ENCODE measurements at regions not wholly inside any gene's neighbourhood (a gene's known extent, or its start where the extent isn't known, plus 50 kb on each side); places are given as distances from the start of the nearest gene placed in this dataset.
"Not testable (repeated sequence)": the region's sequence is repeated elsewhere in the genome, so short reads cannot be mapped to it uniquely, and the experiment has no call there.

DNA sequence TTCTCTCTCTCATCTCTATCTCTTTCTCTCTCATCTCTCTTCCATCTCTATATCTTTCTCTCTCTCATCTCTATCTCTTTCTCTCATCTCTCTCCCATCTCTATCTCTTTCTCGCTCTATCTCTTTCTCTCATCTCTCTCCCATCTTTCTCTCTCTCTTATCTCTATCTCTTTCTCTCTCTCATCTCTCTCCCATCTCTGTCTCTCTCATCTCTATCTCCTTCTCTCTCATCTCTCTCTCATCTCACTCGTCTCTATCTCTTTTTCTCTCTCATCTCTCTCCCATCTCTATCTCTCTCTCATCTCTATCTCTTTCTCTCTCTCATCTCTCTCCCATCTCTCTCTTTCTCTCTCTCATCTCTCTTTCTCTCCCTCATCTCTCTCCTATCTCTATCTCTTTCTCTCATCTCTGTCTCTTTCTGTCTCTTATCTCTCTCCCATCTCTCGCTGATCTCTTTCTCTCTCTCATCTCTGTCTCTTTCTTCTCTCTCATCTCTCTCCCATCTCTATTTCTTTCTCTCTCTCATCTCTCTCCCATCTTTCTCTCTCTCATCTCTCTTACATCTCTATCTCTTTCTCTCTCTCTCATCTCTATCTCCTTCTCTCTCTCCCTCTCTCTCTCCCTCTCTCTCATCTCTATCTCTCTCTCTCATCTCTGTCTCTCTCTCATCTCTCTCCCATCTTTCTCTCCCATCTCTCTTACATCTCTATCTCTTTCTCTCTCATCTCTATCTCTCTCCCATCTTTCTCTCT is 388.7 kb downstream of the NPHP4 start:
- TF ChIP-seq, protein P1, sequence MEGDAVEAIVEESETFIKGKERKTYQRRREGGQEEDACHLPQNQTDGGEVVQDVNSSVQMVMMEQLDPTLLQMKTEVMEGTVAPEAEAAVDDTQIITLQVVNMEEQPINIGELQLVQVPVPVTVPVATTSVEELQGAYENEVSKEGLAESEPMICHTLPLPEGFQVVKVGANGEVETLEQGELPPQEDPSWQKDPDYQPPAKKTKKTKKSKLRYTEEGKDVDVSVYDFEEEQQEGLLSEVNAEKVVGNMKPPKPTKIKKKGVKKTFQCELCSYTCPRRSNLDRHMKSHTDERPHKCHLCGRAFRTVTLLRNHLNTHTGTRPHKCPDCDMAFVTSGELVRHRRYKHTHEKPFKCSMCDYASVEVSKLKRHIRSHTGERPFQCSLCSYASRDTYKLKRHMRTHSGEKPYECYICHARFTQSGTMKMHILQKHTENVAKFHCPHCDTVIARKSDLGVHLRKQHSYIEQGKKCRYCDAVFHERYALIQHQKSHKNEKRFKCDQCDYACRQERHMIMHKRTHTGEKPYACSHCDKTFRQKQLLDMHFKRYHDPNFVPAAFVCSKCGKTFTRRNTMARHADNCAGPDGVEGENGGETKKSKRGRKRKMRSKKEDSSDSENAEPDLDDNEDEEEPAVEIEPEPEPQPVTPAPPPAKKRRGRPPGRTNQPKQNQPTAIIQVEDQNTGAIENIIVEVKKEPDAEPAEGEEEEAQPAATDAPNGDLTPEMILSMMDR (IDR thresholded peaks at IDR 0.05) = no peak
- Histone ChIP-seq H3K27ac (no peak overlapping the region), H3K4me3 (no peak overlapping the region)
- no peak for DNase-seq (ENCODE audit: low spot score)

DNA sequence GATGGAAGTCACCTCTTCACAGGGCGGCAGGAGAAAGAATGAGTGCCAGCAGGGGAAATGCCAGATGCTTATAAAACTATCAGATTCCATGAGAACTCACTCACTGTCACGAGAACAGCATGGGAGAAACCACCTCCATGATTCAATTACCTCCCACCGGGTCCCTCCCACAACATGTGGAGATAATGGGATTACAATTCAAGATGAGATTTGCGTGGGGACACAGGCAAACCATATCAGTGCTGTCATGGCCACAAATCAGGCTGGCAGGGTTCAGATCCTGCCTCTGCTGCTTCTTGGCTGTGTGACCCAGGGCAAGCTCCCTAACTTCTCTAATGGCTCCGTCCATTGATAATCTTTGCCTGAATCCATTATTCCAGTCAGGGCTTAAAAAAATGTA is 389.5 kb downstream of the NPHP4 start:
- not testable (repeated sequence) for DNase-seq (ENCODE audit: low spot score); H3K4me3 ChIP-seq; H3K27ac ChIP-seq

DNA sequence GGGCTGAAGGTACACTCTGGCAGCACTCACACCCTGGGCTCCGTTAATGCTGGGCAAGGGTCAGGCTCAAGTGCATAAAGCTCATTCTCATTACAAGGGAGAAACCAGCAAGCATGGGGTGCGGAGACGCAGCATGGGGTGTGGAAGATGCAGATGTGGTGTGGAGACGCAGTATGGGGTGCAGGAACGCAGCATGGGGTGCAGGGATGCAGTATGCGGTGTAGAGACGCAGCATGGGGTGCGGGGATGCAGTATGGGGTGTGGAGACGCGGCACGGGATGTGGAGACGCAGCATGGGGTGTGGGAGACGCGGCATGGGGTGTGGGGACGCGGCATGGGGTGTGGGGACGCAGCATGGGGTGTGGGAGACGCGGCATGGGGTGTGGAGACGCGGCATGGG is 390.7 kb downstream of the NPHP4 start:
- Histone ChIP-seq H3K27ac (no peak overlapping the region), H3K4me3 (no peak overlapping the region)
- DNase-seq (ENCODE audit: low spot score) = no peak
- TF ChIP-seq, protein P1 (IDR thresholded peaks at IDR 0.05) = no peak

DNA sequence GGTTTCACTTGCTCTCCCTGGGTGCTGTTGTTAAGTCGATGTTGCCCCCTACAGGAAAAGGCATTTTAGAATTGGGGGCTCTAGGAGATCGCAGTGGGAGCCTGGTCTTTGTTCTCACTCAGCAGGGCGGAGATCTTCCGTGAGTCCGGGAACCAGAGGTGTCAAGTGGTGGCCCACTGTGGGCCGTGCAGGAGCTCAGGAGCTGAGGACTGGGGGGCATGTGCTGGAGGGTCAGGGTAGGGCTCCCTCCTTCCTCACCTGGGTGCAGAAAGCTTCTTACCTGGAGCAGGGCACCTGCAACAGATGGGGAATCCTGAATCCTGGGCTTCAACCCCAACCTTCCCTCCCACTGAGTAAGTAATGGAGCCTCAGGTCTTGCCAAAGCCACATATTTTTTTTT is 392.7 kb downstream of the NPHP4 start:
- no peak for DNase-seq (ENCODE audit: low spot score)
- Histone ChIP-seq H3K27ac (no peak overlapping the region), H3K4me3 (no peak overlapping the region)
- TF ChIP-seq, protein P1 (IDR thresholded peaks at IDR 0.05) = no peak

DNA sequence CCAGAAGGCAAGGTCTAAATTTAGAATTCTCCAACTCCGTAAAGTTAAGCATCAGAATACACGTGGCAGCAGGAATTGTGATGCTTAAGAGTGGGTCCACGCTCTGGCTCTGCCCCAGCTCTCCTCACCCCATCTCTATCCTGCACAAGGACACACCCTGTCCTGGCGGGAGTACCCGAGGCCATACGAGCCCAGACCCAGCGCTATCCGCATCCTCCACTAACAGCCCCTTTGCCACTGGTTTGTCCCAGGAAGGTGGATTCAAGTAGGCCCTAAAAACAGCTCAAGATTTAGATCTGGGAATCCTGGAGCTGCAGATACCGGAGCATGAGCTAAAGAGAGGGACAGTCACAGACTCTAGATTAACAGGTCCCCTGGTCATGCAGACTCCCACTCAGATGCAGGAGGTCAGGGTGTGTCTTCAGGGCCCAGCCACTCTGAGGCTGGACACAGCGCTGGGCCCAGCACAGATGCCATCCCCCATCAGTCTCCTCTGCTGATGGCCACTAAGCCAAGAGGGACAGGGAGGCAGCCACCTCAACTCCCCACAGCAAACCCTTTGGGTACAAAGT is 393.3 kb downstream of the NPHP4 start:
- TF ChIP-seq, protein P1 (IDR thresholded peaks at IDR 0.05) = no peak
- Histone ChIP-seq H3K4me3 (no peak overlapping the region), H3K27ac (no peak overlapping the region)
- DNase-seq (ENCODE audit: low spot score) = no peak

DNA sequence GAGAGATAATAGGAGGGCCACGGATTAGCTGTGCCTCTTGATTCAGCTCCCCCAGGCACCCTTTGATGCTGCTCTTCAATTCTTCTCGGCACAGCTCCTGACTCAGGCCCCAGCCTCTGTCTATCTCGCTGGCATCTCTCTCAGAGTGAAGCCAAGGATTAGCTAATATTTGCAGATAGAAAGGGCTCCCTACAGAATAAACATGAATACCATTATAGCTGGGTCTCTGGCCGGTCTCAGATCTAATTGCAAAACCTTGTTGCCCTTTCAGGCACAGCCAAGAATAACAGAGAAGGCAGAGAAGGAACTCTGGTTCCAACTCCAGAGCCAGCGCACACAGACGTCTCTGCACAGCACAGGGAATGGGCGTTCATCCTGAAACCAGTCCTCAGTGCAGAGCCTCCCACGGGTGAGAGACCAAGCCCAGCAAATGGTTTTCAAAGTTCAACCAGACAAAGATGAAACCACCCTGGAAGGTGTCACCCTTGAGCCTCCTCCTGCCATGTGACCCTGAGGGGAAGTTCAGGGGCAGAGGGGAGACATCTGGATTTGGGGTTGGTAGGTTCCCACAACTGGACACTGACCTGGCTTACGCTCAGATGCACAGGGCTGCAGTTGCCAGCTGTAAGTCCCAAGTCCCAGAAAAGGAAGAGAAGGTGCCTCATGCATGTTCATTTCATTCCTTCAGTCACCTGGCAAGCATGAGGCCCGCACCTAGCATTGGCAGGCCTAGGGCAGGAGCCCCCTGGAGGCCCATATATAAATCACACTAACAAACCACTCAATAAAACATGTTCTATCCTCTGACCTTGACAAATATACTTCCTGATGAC is 394.0 kb downstream of the NPHP4 start:
- TF ChIP-seq, protein P1 (IDR thresholded peaks at IDR 0.05) = no peak
- Histone ChIP-seq H3K27ac (no peak overlapping the region), H3K4me3 (no peak overlapping the region)
- no peak for DNase-seq (ENCODE audit: low spot score)

DNA sequence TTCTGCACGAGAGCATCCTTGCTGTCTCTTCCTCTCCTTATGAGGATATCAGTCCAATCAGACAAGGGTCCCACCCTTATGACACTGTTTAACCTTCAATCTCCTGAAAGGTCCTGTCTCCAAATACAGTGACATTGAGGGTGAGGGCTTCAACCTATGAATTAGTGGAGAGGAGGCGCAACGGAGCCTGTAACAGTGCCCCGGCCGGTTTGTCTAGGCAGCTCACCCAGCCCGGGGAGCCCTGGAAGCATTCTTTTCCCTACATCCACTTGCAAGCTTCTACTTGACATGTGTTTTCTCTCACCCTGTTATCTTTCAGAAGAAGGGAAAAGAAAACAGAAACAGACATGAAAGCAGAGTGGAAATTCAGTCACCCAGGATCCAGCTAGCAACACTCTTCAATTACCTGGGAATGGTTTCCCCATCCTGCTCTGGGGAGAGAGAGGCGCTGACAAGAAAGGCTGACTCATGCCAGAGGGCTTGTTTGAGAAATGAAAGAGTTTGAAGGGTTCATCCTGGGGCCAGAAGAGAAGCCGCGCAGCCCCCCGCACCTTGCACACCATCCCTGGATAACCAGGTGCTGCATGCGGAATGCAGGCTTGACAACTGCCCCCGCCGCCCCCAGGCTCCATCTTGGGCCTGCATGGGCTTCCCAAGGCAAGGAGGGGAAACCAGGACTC is 394.9 kb downstream of the NPHP4 start:
- no peak overlapping the region for H3K27ac ChIP-seq
- TF ChIP-seq, protein P1 (IDR thresholded peaks at IDR 0.05) = no peak
- no peak for DNase-seq (ENCODE audit: low spot score)
- H3K4me3 ChIP-seq = no peak overlapping the region
